ENCODE measurements at regions not wholly inside any gene's neighbourhood (a gene's known extent, or its start where the extent isn't known, plus 50 kb on each side); places are given as distances from the start of the nearest gene placed in this dataset.

GRCh38 chr11:32032478-32032877, 58.4 kb upstream of the RCN1 start:
- no peaks in the 10 kb centered on the region for H3K4me1 ChIP-seq (ENCODE audit: insufficient read depth, poor library complexity, severe bottlenecking)
- peaks cover 3% of the 10 kb centered on the region for H3K27me3 ChIP-seq (ENCODE audit: insufficient read depth, poor library complexity, severe bottlenecking)
- DNase-seq (ENCODE audit: low spot score) = no peak
- TF ChIP-seq CTCF (IDR thresholded peaks at IDR 0.05; ENCODE audit: poor library complexity, severe bottlenecking) = no peak
- no peak overlapping the region for H3K4me3 ChIP-seq (ENCODE audit: severe bottlenecking)
- H3K27ac ChIP-seq (ENCODE audit: poor library complexity, severe bottlenecking) = no peak overlapping the region
- ATAC-seq (ENCODE audit: low read depth) = no peak
- H3K9me3 ChIP-seq (ENCODE audit: severe bottlenecking) = no peaks in the 10 kb centered on the region
- H3K36me3 ChIP-seq (ENCODE audit: low read depth) = no peaks in the 10 kb centered on the region

GRCh38 chr11:32032052-32032451, 58.8 kb upstream of the RCN1 start:
- H3K9me3 ChIP-seq (ENCODE audit: severe bottlenecking) = no peaks in the 10 kb centered on the region
- H3K27me3 ChIP-seq (ENCODE audit: insufficient read depth, poor library complexity, severe bottlenecking) = peaks cover 3% of the 10 kb centered on the region
- DNase-seq (ENCODE audit: low spot score) = no peak
- H3K27ac ChIP-seq (ENCODE audit: poor library complexity, severe bottlenecking) = no peak overlapping the region
- no peak for TF ChIP-seq CTCF (IDR thresholded peaks at IDR 0.05; ENCODE audit: poor library complexity, severe bottlenecking)
- no peaks in the 10 kb centered on the region for H3K4me1 ChIP-seq (ENCODE audit: insufficient read depth, poor library complexity, severe bottlenecking)
- no peak for ATAC-seq (ENCODE audit: low read depth)
- no peak overlapping the region for H3K4me3 ChIP-seq (ENCODE audit: severe bottlenecking)
- no peaks in the 10 kb centered on the region for H3K36me3 ChIP-seq (ENCODE audit: low read depth)

DNA sequence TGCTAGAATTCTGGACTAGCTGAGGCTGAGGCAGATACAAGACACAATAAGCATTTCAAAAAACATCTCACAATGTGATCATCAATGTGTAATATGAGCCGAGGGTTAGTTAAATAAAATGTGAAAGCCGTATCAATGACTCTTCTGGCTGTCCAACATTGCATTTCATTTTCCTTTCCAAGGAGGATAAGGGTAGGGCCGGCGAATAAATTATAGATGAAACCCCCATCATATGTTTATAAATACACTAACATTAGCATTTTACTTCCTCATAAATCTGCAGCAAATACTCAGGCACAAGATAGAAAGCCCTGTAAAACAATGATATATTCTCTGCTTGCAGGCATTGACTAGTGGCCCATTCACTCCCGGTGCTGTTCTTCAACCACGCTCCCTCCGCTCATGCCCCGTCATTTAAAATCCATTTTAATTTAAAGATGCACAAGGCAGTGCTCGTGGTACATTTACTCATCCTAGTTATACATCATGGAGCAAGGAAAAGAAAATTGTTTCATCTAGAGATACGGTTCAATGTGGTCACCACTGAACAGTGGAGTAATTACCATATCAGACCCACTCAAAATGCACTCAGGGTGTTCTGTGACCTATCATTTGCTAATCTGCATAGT, 59.9 kb upstream of the RCN1 start:
- Histone ChIP-seq H3K27me3 (ENCODE audit: insufficient read depth, poor library complexity, severe bottlenecking) (peaks cover 3% of the 10 kb centered on the region), H3K9me3 (ENCODE audit: severe bottlenecking) (no peaks in the 10 kb centered on the region), H3K36me3 (ENCODE audit: low read depth) (no peaks in the 10 kb centered on the region), H3K4me1 (ENCODE audit: insufficient read depth, poor library complexity, severe bottlenecking) (no peaks in the 10 kb centered on the region), H3K4me3 (ENCODE audit: severe bottlenecking) (no peak overlapping the region), H3K27ac (ENCODE audit: poor library complexity, severe bottlenecking) (no peak overlapping the region)
- no peak for TF ChIP-seq CTCF (IDR thresholded peaks at IDR 0.05; ENCODE audit: poor library complexity, severe bottlenecking)
- DNase-seq (ENCODE audit: low spot score) (no peak), ATAC-seq (ENCODE audit: low read depth) (no peak)

DNA sequence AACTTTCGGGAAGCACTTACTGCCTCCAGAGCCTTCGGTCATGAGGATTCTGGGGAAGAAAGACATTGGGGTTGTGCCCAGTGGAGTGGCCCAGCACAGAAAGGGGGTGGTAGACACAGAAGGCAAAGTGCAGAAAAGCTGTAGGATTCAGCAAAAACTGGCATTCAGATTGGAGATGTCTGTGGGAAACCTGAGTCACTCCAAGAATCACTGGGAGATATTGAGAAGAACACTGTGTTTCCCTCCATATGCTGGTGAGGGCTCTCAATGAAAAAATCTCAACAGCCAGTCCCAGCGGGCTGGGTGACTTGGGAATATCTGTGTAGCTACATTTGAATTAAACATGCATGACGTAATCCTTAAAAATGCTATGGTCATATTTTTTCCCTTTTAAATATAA, 61.2 kb upstream of the RCN1 start:
- peaks cover 3% of the 10 kb centered on the region for H3K27me3 ChIP-seq (ENCODE audit: insufficient read depth, poor library complexity, severe bottlenecking)
- TF ChIP-seq CTCF (IDR thresholded peaks at IDR 0.05; ENCODE audit: poor library complexity, severe bottlenecking) = no peak
- H3K27ac ChIP-seq (ENCODE audit: poor library complexity, severe bottlenecking) = no peak overlapping the region
- no peaks in the 10 kb centered on the region for H3K9me3 ChIP-seq (ENCODE audit: severe bottlenecking)
- no peak overlapping the region for H3K4me3 ChIP-seq (ENCODE audit: severe bottlenecking)
- H3K36me3 ChIP-seq (ENCODE audit: low read depth) = no peaks in the 10 kb centered on the region
- ATAC-seq (ENCODE audit: low read depth) (no peak), DNase-seq (ENCODE audit: low spot score) (no peak)
- H3K4me1 ChIP-seq (ENCODE audit: insufficient read depth, poor library complexity, severe bottlenecking) = no peaks in the 10 kb centered on the region

GRCh38 chr11:32028201-32028600, 62.7 kb upstream of the RCN1 start:
- Histone ChIP-seq H3K4me1 (ENCODE audit: insufficient read depth, poor library complexity, severe bottlenecking) (no peaks in the 10 kb centered on the region), H3K9me3 (ENCODE audit: severe bottlenecking) (no peaks in the 10 kb centered on the region), H3K27me3 (ENCODE audit: insufficient read depth, poor library complexity, severe bottlenecking) (peaks cover 3% of the 10 kb centered on the region), H3K36me3 (ENCODE audit: low read depth) (no peaks in the 10 kb centered on the region), H3K27ac (ENCODE audit: poor library complexity, severe bottlenecking) (no peak overlapping the region), H3K4me3 (ENCODE audit: severe bottlenecking) (no peak overlapping the region)
- ATAC-seq (ENCODE audit: low read depth) = no peak
- DNase-seq (ENCODE audit: low spot score) = no peak
- TF ChIP-seq CTCF (IDR thresholded peaks at IDR 0.05; ENCODE audit: poor library complexity, severe bottlenecking) = no peak

Data from RWPE2 (cell line).